ENCODE measurements at regions not wholly inside any gene's neighbourhood (a gene's known extent, or its start where the extent isn't known, plus 50 kb on each side); places are given as distances from the start of the nearest gene placed in this dataset.

- no peak for TF ChIP-seq ATF1 (CRISPR knock-in tag; IDR thresholded peaks at IDR 0.05)
- no peak for TF ChIP-seq CTCF (IDR thresholded peaks at IDR 0.05)
- no peak for TF ChIP-seq FOXJ3 (CRISPR knock-in tag; IDR thresholded peaks at IDR 0.05; ENCODE audit: borderline replicate concordance)
- TF ChIP-seq STAT6 (CRISPR knock-in tag; conservative IDR thresholded peaks at IDR 0.05; ENCODE audit: low read depth): no peak
- no peak for TF ChIP-seq SP1 (CRISPR knock-in tag; conservative IDR thresholded peaks at IDR 0.05)
- no peak for TF ChIP-seq NR2C2 (CRISPR knock-in tag; IDR thresholded peaks at IDR 0.05)
These were observed 62.9 kb upstream of the SIM2 start for GRCh38 chr21:36636016-36636415.

Data from WTC11 (cell line).